ENCODE measurements at regions not wholly inside any gene's neighbourhood (a gene's known extent, or its start where the extent isn't known, plus 50 kb on each side); places are given as distances from the start of the nearest gene placed in this dataset.
A peak's percentile ranks its signal among the peaks of the same experiment; 100 is the strongest.

- no peak for DNase-seq (ENCODE audit: low read depth)
Measured at GRCh38 chr3:135867911-135868310, 97.6 kb upstream of the PPP2R3A start.

DNA sequence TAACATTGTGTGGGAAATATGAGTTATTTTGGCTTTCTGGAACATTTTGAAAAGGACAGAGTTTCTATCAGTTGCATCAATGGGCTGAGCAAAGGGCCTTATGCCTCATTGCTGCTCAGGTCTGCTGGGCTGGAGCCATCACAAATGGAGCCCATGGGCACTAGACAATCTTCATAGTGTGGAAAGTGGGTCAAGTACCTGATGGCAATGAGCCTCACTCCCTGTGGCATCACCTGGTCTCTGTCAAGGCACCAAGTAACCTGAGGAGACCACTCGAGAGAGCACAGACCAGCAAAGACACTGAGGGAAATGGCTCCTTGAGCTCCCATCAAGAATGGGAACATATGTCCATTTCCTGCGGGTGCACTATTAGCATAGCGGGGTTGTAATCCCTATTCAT, 96.7 kb upstream of the PPP2R3A start:
- DNase-seq (ENCODE audit: low read depth): no peak

DNA sequence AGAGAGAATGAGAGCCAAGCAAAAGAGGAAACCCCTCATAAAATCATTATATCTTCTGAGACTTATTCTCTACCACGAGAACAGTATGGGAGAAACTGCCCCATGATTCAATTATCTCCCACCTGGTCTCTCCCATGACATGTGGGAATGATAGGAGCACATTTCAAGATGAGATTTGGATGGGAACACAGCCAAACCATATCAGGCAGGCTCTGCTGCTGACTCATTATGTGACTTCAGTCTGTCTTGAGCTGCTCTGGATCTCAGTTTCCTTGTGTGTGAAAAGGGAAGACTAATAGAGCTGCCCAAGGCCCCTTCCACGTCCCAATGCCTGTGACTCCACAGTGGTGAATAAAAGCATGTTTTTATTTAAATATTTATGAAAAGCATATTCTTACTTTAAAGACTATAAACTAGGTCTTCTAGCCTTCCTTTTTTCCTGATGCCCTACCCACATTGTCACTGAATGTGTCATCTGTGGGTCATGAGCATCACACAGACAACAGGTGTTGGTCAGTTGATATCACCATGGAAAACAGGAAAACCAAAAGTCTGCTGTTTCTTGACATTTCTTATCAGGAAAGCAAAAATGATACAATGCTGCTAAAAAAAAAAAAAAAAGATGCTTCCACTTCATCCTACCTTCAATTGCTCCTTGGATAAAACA, 96.0 kb upstream of the PPP2R3A start:
- DNase-seq (ENCODE audit: low read depth): no peak

- DNase-seq (ENCODE audit: low read depth): no peak
Measured at GRCh38 chr3:135871311-135871710, 94.2 kb upstream of the PPP2R3A start.

DNA sequence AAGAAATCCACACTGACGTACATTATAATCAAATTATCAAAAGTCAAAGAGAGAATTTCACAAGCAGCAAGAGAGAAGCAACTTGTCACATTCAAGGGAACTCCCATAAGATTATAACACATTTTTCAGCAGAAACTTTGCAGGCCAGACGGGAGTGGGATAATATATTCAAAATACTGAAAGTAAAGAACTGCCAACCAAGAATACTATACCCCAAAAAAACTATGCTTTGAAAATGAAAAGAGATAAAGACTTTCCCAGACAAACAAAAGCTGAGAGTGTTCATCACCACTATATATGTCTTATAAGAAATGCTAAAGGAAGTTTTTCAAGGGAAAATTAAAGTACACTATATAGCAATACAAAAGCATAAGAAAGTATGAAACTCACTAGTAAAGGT, 91.5 kb upstream of the PPP2R3A start:
- no peak for DNase-seq (ENCODE audit: low read depth)

GRCh38 chr3:135878501-135878900, 87.0 kb upstream of the PPP2R3A start:
- no peak for DNase-seq (ENCODE audit: low read depth)

DNA sequence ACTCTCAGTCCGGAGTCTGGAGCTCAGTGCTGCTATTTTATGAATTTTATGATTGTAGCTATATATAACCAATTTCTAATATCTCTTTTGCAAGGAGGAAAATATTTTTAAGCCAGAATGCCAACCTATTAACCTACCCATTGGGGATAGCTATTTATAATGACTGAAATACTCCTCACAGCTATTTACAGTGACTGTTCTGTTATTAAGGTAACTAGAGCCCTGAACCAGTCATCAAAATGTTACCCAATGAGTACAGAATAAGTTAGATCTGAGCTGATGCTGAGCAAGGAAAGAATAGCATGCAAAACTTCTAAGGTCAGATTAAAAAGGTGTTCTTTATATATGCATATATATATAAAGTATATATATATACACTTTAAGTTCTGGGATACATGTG, 79.6 kb upstream of the PPP2R3A start:
- no peak for DNase-seq (ENCODE audit: low read depth)

DNA sequence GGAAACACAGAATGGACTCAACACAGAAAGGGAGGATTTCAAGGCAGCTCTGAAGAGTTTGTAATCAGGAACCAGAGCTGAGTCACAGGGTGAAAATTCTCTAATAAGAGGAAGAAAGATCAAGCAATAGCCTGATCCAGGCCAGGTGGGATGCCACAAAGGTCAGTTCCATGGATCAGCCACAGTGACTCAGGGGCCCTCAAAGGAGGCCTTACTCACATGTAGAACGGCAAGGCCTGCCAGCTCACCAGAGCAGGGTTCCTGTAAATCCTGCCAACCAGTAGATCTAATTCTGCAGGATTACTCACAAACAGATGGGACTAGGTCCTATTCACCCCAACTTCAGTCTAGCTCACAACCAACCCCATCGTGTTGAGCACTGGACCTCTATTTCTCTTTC, 78.3 kb upstream of the PPP2R3A start:
- peak; percentile 39 for DNase-seq (ENCODE audit: low read depth)

DNA sequence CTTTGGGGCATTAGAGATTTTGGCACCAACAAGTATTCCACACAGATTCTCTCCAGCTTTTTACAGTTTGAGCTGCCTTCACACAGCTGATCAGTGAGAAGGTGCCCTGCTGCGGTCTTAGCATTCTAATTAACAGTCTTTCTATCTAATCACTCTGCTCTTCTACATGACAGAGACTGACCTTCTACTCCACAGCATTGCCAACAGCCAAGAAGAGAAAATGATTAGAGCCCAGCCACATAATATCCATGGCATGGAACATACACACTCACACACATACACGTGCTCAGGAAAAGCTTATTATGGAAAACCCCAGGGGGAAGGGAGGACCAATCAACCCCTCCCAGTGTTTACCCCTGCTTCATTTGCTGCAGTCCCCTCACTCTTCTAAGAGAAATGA, 76.1 kb upstream of the PPP2R3A start:
- DNase-seq (ENCODE audit: low read depth): no peak

DNA sequence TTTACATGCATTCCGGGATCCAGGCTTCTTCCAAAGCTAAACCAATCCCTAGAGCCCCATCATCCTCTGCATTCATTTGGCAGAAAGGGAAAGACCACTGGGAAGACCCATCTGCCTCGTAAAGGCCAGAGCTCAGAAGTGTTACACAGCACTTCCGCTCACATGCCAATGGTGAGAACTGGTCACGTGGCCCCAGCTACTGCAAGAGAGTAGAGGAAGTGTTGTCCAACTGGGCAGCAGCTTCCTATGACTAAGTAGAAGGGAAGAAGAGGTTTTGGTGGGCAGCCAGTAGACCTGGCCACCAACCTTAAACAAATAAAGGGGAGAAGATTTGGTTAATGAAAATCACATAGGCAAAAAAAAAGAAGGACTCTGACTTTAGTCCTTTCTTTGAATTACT, 74.4 kb upstream of the PPP2R3A start:
- no peak for DNase-seq (ENCODE audit: low read depth)

GRCh38 chr3:135895106-135895733, 70.3 kb upstream of the PPP2R3A start:
- peak; percentile 72 for DNase-seq (ENCODE audit: low read depth)

DNA sequence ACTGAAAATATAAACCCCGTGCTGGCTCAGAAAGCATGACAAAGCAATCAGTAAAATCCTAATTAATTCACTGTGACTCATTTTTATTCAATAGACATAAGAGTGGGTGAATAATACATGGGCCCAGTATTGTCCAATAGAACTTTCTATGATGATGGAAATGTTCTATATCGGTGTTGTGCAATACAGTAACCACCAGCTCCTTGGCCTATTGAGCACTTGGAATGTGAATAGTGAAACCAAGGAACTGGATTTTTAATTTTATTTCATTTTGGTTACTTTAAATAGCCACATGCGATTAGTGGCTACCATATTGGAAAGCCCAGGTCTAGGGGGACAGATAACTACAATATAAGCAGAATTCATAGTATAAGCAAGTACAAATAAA, 69.8 kb upstream of the PPP2R3A start:
- peak; percentile 21 for DNase-seq (ENCODE audit: low read depth)

DNA sequence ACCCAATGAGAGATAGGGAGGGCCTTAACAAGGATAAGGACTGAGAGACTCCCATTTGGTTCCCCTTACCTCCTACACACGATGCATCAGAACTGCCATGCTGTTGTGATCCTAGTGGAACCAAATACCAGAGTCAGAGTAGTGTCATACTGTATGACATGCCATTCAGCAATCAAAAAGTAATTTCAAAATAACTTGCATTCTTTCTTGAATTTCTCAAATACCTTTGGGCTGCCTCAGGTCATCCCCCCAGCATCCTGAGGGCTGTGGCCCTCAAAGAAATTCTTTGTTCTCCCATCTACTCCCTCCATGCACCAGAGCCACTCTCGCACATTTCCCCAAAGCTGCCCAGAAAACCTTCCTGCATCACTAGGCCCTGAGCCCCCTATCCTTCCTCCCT, 68.9 kb upstream of the PPP2R3A start:
- DNase-seq (ENCODE audit: low read depth): peak; percentile 16

DNA sequence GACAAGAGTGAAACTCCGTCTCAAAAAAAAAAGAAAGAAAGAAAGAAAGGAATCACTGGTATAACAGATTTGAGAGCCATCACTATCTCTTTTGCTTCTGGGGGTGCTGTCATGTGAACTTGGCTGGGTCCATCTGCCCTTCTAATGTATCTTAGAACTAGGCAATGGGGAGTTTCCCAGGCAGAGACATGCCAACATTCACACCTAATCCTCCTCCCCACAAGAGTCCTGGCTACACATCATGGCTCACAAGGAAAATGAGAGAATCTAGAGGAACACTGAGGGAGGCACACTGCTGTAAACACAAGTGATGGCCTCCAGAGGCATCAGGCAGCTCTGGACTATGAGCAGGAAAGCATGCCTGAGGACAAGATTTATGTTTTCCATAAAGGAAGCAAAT, 67.8 kb upstream of the PPP2R3A start:
- no peak for DNase-seq (ENCODE audit: low read depth)

GRCh38 chr3:135898774-135899173, 66.8 kb upstream of the PPP2R3A start:
- no peak for DNase-seq (ENCODE audit: low read depth)

- no peak for DNase-seq (ENCODE audit: low read depth)
Measured at GRCh38 chr3:135905058-135905724, 60.3 kb upstream of the PPP2R3A start.

GRCh38 chr3:135907422-135908165, 57.9 kb upstream of the PPP2R3A start:
- no peak for DNase-seq (ENCODE audit: low read depth)

DNA sequence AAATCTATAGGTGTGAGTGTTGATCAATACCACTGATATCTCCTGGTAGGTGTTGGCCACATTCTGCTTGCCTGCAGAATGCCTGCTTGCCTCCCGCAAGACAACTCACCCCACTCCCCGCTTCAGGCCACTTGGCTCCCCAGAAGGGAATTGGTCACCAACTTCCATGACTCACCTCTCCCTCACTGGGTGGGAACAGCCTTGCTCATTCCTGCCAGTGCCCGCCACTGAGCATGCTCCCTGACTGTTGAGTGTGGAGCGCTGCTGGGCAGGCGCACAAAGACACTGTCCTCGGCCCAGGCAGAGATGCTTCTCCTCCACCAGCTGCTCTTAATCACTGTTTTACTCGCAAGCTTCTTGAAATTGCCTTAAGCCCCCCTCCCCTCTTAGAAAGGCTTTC, 57.3 kb upstream of the PPP2R3A start:
- no peak for DNase-seq (ENCODE audit: low read depth)

DNA sequence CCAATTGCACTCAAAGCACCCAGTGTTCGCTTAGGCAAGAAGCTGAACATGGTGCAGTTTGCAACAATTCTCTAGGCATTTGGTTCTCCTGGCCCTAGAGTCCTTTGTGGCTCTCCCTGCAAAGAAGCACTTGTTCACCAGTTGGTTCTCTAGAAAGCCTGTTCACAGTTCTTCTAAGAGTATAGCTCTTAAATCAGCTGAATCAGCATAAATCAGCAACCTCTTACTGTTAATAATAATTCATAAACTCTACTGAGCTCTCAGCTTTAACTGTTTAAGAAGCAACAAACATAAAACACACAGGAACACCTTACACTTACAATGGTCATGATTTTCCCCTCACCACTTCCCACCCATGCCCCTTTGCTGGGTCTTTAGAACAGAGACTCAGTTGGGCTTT, 56.8 kb upstream of the PPP2R3A start:
- no peak for DNase-seq (ENCODE audit: low read depth)

DNA sequence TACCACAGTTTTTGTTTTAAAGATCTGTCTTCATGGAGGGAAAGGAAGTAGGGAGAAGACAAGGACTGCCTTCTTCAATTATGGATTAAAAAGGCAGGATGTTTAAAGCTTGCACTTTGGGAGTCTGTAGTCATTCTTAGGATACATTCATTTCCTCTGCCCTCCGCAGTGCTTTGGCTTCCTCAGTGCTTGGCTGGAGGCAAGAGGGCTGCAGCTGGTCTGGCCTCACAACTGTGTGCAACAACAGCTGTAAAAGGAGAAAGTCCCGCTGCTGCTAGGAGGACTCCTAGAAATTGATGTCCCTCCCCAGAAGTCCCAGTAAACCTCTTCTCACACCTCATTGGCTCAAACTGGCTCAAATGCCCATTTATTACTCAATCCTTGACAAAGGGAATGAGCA, 54.4 kb upstream of the PPP2R3A start:
- DNase-seq (ENCODE audit: low read depth): no peak

DNA sequence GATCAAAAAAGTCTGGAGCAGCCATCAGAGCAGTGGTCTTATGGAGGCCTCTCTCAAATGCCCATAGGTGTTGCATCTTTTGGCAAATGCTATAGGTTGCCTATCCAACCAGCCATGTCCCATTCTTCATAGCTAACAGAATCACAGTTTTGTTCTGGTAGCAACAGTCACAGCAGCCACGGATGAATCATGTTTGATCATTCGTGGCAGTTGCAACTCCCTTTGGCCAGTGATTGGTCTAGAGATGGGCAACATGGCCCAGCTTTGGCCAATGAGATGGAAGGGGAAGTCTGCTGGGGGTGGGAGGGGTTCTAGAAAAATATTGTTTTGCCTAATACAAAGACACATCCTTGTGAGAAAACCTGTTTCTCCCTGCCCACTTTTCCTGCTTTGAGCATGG, 50.3 kb upstream of the PPP2R3A start:
- no peak for DNase-seq (ENCODE audit: low read depth)
